HG03025 (cell line): ENCODE measurements at regions not wholly inside any gene's neighbourhood (a gene's known extent, or its start where the extent isn't known, plus 50 kb on each side); places are given as distances from the start of the nearest gene placed in this dataset.

Source experiments
- ATAC-seq: cut with Tn5 transposase; IDR thresholded peaks from one replicate; pipeline ENCODE4 v1.9.1; 2021; ENCODE audit warnings: mild to moderate bottlenecking, moderate library complexity; ENCODE audit not compliant: unreplicated experiment, low FRiP score

DNA sequence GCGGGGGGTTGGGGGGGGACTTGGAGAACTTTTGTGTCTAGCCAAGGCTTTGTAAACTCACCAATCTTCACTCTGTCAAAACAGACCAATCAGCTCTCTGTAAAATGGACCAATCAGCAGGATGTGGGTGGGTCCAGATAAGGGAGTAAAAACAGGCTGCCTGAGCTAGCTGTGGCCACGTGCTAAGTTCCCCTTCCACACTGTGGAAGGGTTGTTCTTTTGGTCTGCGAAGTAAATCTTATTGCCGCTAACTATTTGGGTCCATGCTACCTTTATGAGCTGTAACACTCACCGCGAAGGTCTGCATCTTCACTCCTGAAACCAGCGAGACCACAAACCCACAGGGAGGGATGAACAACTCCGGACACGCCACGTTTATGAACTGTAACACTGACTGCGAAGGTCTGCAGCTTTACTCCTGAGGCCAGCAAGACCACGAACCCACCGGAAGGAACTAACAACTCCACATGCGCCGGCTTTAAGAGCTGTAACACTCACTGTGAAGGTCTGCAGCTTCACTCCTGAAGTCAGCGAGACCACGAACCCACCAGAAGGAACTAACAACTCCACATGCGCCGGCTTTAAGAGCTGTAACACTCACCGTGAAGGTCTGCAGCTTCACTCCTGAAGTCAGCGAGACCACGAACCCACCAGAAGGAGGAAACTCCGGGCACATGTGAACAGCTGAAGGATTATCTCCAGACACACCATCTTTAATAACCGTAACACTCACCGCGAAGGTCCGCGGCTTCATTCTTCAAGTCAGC lies 186.6 kb downstream of the ID4 start:
- peak; percentile 82 for ATAC-seq

DNA sequence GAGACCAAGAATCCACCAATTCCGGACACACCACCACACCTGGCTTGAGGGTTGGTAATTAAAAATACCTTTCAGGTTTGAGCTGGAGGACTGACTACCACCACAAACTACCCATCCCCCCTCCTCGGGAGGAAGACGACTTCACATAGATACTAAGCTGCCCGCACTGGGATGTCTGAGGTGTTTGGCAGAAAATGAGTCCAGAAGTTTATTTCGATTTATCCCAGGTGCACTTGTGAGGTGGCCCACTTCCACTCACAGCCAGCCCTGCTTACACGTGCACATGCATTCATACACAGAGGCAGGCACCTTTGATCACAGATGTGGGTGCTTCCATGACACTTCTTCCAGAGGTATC lies 187.1 kb downstream of the ID4 start:
- no peak for ATAC-seq

DNA sequence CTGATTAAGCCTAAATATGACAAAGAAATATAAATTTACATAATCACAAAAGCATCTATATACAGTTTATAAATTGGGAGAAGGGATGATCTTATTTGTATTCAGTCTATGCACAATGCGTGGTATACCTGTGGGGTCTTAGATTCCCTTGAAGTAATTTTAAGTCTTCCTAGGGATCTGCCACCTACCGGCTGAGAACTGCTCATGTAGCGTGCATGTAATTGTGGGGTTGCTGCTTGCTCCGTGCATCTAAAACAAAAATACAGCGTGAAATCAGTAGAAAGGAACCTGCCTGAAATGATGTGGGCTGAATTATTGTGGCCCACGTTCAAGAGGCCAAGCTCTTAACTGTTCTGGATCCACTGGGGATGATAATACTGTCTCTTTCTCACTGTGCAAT lies 187.3 kb downstream of the MBOAT1 start:
- ATAC-seq, result no peak

DNA sequence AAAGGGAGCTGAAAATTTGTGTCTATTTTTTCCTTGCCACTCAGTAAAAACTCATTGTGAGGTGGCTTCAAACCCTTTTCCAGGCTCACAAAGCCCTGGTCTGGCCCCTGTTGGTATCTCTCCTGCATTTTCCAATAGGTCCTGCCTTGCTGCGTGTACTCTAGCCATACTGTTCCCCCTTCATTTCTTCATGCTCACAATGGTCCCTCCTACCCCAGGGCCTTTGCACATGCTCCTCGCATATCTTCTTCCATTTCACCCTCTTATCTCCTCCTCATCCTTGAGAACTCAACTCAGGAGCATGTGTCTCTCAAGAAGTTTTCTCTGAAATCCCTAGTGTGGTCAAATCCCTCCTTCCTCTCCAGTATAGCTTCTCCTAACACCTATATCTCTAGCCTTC lies 186.6 kb downstream of the MBOAT1 start:
- ATAC-seq, result no peak

GRCh38 chr6:20028143-20028542 lies 184.1 kb downstream of the MBOAT1 start:
- ATAC-seq, result no peak

- ATAC-seq, result no peak
Measured at GRCh38 chr6:20028562-20028961, 183.7 kb downstream of the MBOAT1 start.

DNA sequence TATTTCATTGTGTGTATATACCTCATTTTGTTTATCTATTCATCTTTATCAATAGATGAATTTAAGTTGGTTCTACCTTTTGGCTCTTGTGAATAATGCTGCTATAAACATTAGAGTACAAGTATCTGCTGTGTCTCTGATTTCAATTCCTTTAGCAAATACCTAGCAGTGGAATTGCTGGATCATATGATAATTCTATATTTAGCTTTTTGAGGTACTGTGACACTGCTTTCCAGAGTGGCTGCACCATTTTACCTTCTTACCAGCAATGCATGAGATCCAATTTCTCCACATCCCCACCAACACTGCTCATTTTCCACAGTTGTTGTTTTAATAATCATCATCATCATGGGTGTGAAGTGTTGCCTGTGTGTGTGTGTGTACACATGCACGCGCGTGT lies 182.3 kb downstream of the MBOAT1 start:
- ATAC-seq, result no peak

DNA sequence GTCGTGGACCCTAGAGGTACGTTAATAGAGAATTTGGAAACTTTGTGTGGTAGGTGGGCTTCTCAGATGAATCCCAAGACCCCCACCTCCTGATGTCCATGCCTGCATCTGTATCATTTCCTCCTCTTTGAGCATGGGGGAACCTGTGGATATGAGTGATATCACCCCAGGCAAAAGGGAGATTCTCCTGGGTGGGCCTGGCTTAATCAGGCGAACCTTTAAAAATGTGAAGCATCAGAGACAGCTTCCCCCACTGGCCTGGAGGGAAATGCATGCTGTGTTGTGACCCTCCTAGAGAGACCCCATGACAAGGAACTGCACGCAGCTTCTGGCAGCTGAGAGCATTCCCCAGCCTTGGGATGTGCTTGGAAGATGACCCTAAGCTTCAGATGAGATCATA lies 180.9 kb downstream of the MBOAT1 start:
- no peak for ATAC-seq

DNA sequence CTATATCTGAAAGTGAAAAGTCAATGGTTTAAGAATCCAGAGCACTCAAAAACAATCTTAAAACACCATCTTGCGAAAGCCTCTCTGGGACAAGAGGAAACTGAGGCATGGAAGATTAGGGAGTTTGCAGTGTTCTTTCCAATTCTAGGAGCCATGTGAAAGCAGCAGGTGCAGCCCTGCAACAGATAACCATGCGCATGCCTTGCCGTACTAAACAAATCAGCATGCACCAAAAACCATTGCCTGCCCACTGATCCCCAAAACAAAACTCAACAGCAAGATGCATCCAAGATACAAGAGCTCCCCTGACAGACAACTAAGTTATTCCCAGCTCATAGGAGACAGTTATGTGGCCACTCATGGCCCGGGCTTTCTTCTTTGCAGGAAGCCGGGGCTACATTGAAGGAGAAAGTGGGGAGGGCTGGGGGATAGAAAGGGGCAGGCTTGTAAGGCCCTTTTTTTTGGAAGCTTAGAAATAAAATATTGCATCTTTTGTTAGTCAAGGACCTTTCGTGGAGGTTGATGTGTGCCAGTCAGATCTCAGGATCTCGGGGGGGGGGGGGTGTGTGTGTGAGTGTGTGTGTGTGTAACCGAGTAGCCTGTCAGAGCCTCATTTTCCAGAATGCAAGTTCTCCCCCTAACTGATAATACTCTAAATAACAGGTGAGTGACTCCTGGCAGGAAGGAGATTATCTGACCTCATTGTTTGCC lies 178.4 kb downstream of the MBOAT1 start:
- no peak for ATAC-seq

- no peak for ATAC-seq
Measured at GRCh38 chr6:20034408-20034769, 177.9 kb downstream of the MBOAT1 start.

DNA sequence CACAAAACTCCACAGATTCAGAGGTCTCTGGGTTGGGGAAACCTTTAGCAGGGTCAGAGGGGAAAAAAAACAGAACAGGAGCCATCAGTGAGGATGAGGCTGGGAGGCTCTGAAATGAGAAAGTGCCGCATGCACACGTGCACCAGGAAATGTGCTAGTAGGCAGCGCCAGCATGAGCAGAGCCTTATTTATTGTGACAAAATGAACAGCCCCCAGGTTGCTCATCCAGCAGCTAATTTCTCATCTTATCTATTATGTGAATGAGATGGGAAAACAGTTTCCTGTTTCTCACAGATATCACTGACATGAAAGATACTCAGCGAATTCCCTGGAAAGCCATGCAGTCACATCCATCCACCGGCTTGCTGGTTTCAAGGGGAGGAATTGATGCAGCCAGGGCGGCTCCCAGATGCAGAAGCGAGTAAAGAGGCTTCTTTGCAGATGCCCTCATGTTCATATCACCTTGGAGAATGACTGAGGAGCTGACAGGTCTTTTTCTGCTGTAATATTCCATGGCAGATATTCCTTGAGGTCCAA lies 176.1 kb downstream of the MBOAT1 start:
- no peak for ATAC-seq

DNA sequence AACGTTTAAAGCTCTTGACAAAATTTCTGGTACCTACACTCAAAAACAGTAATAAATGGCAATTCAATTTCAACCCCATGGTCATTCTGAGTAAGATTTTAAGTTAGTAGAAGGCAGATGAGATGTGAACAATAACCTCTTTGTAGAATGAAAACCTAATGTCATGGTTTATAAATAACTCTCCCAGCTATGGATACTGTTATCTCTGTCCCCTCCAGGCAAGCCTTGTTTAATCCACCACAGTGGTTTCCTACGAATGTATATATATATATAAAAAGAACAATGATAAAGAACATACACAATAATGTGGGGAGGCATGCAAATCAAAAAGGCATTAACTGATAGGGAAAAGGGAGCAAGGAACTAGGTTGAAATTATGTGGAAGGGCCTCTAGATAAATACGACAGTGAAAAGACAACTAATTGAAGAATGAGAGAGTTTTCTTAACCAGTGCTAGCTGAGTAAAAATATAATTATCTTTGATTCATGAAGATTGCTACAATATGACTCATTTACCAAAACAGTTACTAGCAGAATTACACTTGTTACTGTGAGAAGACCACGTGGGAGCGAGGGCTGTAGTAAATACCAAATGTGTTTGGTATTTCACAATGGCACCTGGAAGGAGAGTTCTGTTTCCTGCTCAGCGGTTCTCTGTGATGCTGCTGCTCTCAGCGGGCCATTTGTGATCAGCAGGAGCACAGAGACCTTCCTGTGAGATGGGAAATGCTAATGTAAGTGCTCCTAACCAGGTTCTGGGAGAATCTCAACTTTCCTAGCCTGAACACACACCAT lies 173.7 kb downstream of the MBOAT1 start:
- ATAC-seq, result no peak

- ATAC-seq, result no peak
Measured at GRCh38 chr6:20044883-20045282, 167.4 kb downstream of the MBOAT1 start.
